ENCODE measurements at regions not wholly inside any gene's neighbourhood (a gene's known extent, or its start where the extent isn't known, plus 50 kb on each side); places are given as distances from the start of the nearest gene placed in this dataset.

GRCh38 chr6:3912361-3913076, 63.3 kb downstream of the FAM50B start:
- TF ChIP-seq CTCF (IDR thresholded peaks at IDR 0.05 in 8 of 11, conservative IDR thresholded peaks at IDR 0.05 in 3 of 11) (no peak), POLR2A (IDR thresholded peaks at IDR 0.05) (no peak), POLR2AphosphoS5 (IDR thresholded peaks at IDR 0.05) (no peak)
